SK-N-SH (cell line): ENCODE measurements at regions not wholly inside any gene's neighbourhood (a gene's known extent, or its start where the extent isn't known, plus 50 kb on each side); places are given as distances from the start of the nearest gene placed in this dataset.
A peak's percentile ranks its signal among the peaks of the same experiment; 100 is the strongest.

Source experiments
- CTCF ChIA-PET: fragments of 300-600, 350-600 bp; formaldehyde crosslinking; extraction: SDS; loops from one replicate; lab custom pipeline; 2021; lab: Yijun Ruan, JAX
- POLR2A ChIA-PET: fragments of 350-600 bp; sonication (Branson Sonifier 250); formaldehyde crosslinking; extraction: SDS; loops from one replicate; lab custom pipeline; 2020; ENCODE audit warnings: antibody characterized with exemption, inconsistent platforms; lab: Yijun Ruan, JAX
- DNase-seq: peaks from one replicate; pipeline ENCODE4 v3.0.0; 2012
- H2AFZ ChIP-seq: fragments of 200-600 bp; sonication (generic); 2 replicates; pipeline ENCODE4 v1.8.1; 2016; ENCODE audit warnings: antibody characterized with exemption, mild to moderate bottlenecking, low read depth
- H3F3A ChIP-seq: fragments of 200-600 bp; sonication (generic); replicated peaks from 2 replicates; pipeline ENCODE3; 2016; ENCODE audit warnings: antibody characterized with exemption, mild to moderate bottlenecking; ENCODE audit not compliant: insufficient read depth
- H3K27ac ChIP-seq, 2 experiments: fragments of 200-500 bp in 1 of 2; fragments of 200-600 bp in 1 of 2; sonication (Bioruptor generic) in 1 of 2; sonication (generic), shearing (Covaris generic) in 1 of 2; 2 replicates each; pipeline versions ENCODE4 v1.5.1 to v1.6.1; 2014 to 2016; ENCODE audit warnings: low read depth in 2 of 2, inconsistent platforms in 1 of 2, low read length in 1 of 2, mild to moderate bottlenecking in 1 of 2, mixed read lengths in 1 of 2
- H3K27me3 ChIP-seq: fragments of 200-600 bp; sonication (generic), shearing (Covaris generic); 2 replicates; pipeline ENCODE4 v1.6.1; 2016; ENCODE audit warnings: mixed run types; ENCODE audit not compliant: insufficient read depth
- H3K36me3 ChIP-seq, 2 experiments: fragments of 200-500 bp in 1 of 2; fragments of 200-600 bp in 1 of 2; sonication (Bioruptor generic) in 1 of 2; sonication (generic) in 1 of 2; replicated peaks in 1 of 2; 2 replicates each; pipeline versions ENCODE3 to v1.5.1; 2014 to 2016; ENCODE audit warnings: low read length in 1 of 2, mild to moderate bottlenecking in 1 of 2; ENCODE audit not compliant: insufficient read depth in 2 of 2, control insufficient read depth in 1 of 2
- H3K4me1 ChIP-seq, 2 experiments: fragments of 200-500 bp in 1 of 2; fragments of 200-600 bp in 1 of 2; sonication (Bioruptor generic) in 1 of 2; sonication (generic), shearing (Covaris generic) in 1 of 2; 2 replicates each; pipeline versions ENCODE4 v1.5.1 to v1.6.1; 2014 to 2016; ENCODE audit warnings: low read depth in 1 of 2, low read length in 1 of 2, mixed run types in 1 of 2; ENCODE audit not compliant: insufficient read depth in 2 of 2, control insufficient read depth in 1 of 2
- H3K4me2 ChIP-seq: fragments of 200-600 bp; sonication (generic), shearing (Covaris generic); 2 replicates; pipeline ENCODE4 v1.6.1; 2017; ENCODE audit warnings: mixed run types
- H3K4me3 ChIP-seq, 2 experiments: fragments of 200-500 bp in 1 of 2; fragments of 200-600 bp in 1 of 2; sonication (Bioruptor generic) in 1 of 2; sonication (generic), shearing (Covaris generic) in 1 of 2; 2 replicates each; pipeline versions ENCODE4 v1.5.1 to v1.8.1; 2014 to 2016; ENCODE audit warnings: low read depth in 2 of 2, inconsistent platforms in 1 of 2, low read length in 1 of 2, mild to moderate bottlenecking in 1 of 2, mixed read lengths in 1 of 2, moderate library complexity in 1 of 2
- H3K79me2 ChIP-seq: fragments of 200-600 bp; sonication (generic); 2 replicates; pipeline ENCODE4 v1.8.1; 2017; ENCODE audit warnings: mild to moderate bottlenecking; ENCODE audit not compliant: insufficient read depth
- H3K9ac ChIP-seq: fragments of 200-600 bp; sonication (generic); 2 replicates; pipeline ENCODE4 v1.6.1; 2017; ENCODE audit warnings: mixed run types
- H3K9me2 ChIP-seq: fragments of 200-600 bp; sonication (generic); 2 replicates; pipeline ENCODE4 v1.6.1; 2017; ENCODE audit warnings: mixed run types
- H3K9me3 ChIP-seq: fragments of 200-600 bp; sonication (generic); 2 replicates; pipeline ENCODE4 v1.6.1; 2017; ENCODE audit warnings: mixed run types, mild to moderate bottlenecking, moderate library complexity
- H4K20me1 ChIP-seq: fragments of 200-600 bp; sonication (generic); 2 replicates; pipeline ENCODE4 v1.6.1; 2017; ENCODE audit warnings: mild to moderate bottlenecking, mixed run types; ENCODE audit not compliant: insufficient read depth
- ELF1 ChIP-seq: IDR thresholded peaks from 2 replicates; pipeline ENCODE4 v1.4.0; 2012
- EP300 ChIP-seq, 2 experiments: IDR thresholded peaks; 2 replicates each; pipeline versions ENCODE4 v1.4.0 to v1.6.1; 2012; ENCODE audit warnings: borderline replicate concordance in 1 of 2, low read depth in 1 of 2, low read length in 1 of 2
- FOSL2 ChIP-seq: IDR thresholded peaks from 2 replicates; pipeline ENCODE4 v1.4.0; 2012; ENCODE audit warnings: low read depth, mild to moderate bottlenecking, moderate library complexity, borderline replicate concordance
- FOXJ3 ChIP-seq: sonication (generic); formaldehyde crosslinking; IDR thresholded peaks from 2 replicates; pipeline ENCODE4 v1.5.1; 2020; ENCODE audit warnings: mild to moderate bottlenecking, missing genetic modification reagents
- GATA2 ChIP-seq: sonication (generic); formaldehyde crosslinking; IDR thresholded peaks from 2 replicates; pipeline ENCODE4 v1.5.0; 2020; ENCODE audit warnings: mild to moderate bottlenecking, missing genetic modification reagents
- MEF2A ChIP-seq: IDR thresholded peaks from 2 replicates; pipeline ENCODE4 v1.4.0; 2012; ENCODE audit warnings: low read depth, borderline replicate concordance
- POLR2AphosphoS5 ChIP-seq: IDR thresholded peaks from 2 replicates; pipeline ENCODE4 v1.6.1; 2012; ENCODE audit warnings: low read depth, low read length
- RXRA ChIP-seq: IDR thresholded peaks from 2 replicates; pipeline ENCODE4 v1.4.0; 2012; ENCODE audit warnings: low read depth, mild to moderate bottlenecking, borderline replicate concordance
- SIN3A ChIP-seq: IDR thresholded peaks from 2 replicates; pipeline ENCODE4 v1.6.1; 2012; ENCODE audit warnings: low read depth, mild to moderate bottlenecking, low read length, moderate library complexity, borderline replicate concordance
- TCF12 ChIP-seq: IDR thresholded peaks from 2 replicates; pipeline ENCODE4 v1.4.0; 2012
- YY1 ChIP-seq: IDR thresholded peaks from 2 replicates; pipeline ENCODE4 v1.4.0; 2012; ENCODE audit warnings: low read depth, mild to moderate bottlenecking
- WGBS: methylation state at CpG from one replicate; pipeline ENCODE4 v1.1.6; 2017; ENCODE audit warnings: low lambda C conversion rate; 5-methylcytosine and 5-hydroxymethylcytosine counted together
- TF ChIP-seq, protein P1 (sequence below): IDR thresholded peaks from 2 replicates; pipeline ENCODE4 v1.4.0; 2012; ENCODE audit warnings: low read depth, borderline replicate concordance
- TF ChIP-seq, protein P2 (sequence below): fragments of 150-350 bp; IDR thresholded peaks from 2 replicates; pipeline ENCODE4 v1.6.1; 2017; ENCODE audit warnings: antibody characterized with exemption, low read length, low read depth, borderline replicate concordance
- TF ChIP-seq, protein P3 (sequence below): IDR thresholded peaks from 2 replicates; pipeline ENCODE4 v1.6.1; 2012; ENCODE audit warnings: mild to moderate bottlenecking, low read depth, low read length, moderate library complexity
- TF ChIP-seq, protein P4 (sequence below): IDR thresholded peaks from 2 replicates; pipeline ENCODE4; 2012

DNA sequence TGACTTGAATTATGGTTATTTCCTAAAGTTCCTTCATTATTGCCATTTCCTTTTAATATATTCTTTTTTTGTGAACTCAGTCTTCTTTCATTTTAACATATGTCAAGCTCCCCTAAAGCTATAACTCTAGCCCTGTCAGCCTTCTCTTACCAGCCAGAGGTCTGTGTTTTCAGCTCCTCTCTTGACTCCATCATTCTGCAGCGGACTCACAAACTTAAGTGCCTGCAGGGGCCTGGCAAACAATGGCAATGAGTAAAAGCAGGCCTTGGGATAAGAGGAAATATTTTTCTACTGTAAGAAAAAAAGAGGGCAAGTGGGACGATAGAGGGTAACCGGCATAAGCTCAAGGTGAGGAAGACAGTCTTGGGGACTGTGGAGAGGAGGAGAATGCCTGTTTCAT lies 424.5 kb upstream of the RGS6 start:
- no peaks in the 10 kb centered on the region for H3K9me2 ChIP-seq
- H4K20me1 ChIP-seq: no peaks in the 10 kb centered on the region
- POLR2A ChIA-PET: interaction anchor here (1.0 kb wide), 1 partner anchor 9 kb away, joined by 3 read pairs; no protein-coding TSS in a partner anchor

More for the DNA sequence above, 424.5 kb upstream of the RGS6 start:
- Histone ChIP-seq H3K79me2 (peaks cover 42% of the 10 kb centered on the region), H3K27me3 (no peaks in the 10 kb centered on the region), H2AFZ (no peak overlapping the region), H3K9me3 (no peaks in the 10 kb centered on the region), H3K4me3 (no peak overlapping the region), H3K27ac (peak overlapping the region in 1 of 2 experiments; percentile 71; a peak in 2 of 4 replicates), H3K4me1 (peaks cover 0 to 7% of the 10 kb centered on the region in 2 experiments; a peak in 3 of 4 replicates), H3K9ac (no peak overlapping the region), H3K36me3 (peaks cover 0 to 4% of the 10 kb centered on the region in 2 experiments), H3K4me2 (no peak overlapping the region), H3F3A (peaks cover 8% of the 10 kb centered on the region)
- 89% methylated on average over 3 of the region's 3 CpGs for WGBS
- no peak for TF ChIP-seq FOXJ3 (CRISPR knock-in tag)
- TF ChIP-seq EP300 (IDR thresholded peaks at IDR 0.05; ENCODE audit: borderline replicate concordance in 1 of 2, low read depth in 1 of 2, low read length in 1 of 2): no peak
- TF ChIP-seq, protein P1, sequence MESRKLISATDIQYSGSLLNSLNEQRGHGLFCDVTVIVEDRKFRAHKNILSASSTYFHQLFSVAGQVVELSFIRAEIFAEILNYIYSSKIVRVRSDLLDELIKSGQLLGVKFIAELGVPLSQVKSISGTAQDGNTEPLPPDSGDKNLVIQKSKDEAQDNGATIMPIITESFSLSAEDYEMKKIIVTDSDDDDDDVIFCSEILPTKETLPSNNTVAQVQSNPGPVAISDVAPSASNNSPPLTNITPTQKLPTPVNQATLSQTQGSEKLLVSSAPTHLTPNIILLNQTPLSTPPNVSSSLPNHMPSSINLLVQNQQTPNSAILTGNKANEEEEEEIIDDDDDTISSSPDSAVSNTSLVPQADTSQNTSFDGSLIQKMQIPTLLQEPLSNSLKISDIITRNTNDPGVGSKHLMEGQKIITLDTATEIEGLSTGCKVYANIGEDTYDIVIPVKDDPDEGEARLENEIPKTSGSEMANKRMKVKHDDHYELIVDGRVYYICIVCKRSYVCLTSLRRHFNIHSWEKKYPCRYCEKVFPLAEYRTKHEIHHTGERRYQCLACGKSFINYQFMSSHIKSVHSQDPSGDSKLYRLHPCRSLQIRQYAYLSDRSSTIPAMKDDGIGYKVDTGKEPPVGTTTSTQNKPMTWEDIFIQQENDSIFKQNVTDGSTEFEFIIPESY: no peak
- no peak for TF ChIP-seq TCF12
- TF ChIP-seq MEF2A: no peak
- TF ChIP-seq FOSL2: no peak
- TF ChIP-seq, protein P2, sequence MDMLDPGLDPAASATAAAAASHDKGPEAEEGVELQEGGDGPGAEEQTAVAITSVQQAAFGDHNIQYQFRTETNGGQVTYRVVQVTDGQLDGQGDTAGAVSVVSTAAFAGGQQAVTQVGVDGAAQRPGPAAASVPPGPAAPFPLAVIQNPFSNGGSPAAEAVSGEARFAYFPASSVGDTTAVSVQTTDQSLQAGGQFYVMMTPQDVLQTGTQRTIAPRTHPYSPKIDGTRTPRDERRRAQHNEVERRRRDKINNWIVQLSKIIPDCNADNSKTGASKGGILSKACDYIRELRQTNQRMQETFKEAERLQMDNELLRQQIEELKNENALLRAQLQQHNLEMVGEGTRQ: no peak
- TF ChIP-seq, protein P3, sequence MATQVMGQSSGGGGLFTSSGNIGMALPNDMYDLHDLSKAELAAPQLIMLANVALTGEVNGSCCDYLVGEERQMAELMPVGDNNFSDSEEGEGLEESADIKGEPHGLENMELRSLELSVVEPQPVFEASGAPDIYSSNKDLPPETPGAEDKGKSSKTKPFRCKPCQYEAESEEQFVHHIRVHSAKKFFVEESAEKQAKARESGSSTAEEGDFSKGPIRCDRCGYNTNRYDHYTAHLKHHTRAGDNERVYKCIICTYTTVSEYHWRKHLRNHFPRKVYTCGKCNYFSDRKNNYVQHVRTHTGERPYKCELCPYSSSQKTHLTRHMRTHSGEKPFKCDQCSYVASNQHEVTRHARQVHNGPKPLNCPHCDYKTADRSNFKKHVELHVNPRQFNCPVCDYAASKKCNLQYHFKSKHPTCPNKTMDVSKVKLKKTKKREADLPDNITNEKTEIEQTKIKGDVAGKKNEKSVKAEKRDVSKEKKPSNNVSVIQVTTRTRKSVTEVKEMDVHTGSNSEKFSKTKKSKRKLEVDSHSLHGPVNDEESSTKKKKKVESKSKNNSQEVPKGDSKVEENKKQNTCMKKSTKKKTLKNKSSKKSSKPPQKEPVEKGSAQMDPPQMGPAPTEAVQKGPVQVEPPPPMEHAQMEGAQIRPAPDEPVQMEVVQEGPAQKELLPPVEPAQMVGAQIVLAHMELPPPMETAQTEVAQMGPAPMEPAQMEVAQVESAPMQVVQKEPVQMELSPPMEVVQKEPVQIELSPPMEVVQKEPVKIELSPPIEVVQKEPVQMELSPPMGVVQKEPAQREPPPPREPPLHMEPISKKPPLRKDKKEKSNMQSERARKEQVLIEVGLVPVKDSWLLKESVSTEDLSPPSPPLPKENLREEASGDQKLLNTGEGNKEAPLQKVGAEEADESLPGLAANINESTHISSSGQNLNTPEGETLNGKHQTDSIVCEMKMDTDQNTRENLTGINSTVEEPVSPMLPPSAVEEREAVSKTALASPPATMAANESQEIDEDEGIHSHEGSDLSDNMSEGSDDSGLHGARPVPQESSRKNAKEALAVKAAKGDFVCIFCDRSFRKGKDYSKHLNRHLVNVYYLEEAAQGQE: no peak
- TF ChIP-seq SIN3A: no peak
- TF ChIP-seq, protein P4, sequence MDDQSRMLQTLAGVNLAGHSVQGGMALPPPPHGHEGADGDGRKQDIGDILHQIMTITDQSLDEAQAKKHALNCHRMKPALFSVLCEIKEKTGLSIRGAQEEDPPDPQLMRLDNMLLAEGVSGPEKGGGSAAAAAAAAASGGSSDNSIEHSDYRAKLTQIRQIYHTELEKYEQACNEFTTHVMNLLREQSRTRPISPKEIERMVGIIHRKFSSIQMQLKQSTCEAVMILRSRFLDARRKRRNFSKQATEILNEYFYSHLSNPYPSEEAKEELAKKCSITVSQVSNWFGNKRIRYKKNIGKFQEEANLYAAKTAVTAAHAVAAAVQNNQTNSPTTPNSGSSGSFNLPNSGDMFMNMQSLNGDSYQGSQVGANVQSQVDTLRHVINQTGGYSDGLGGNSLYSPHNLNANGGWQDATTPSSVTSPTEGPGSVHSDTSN: no peak
- no peak for TF ChIP-seq RXRA
- TF ChIP-seq YY1: no peak
- no peak for TF ChIP-seq GATA2
- TF ChIP-seq POLR2AphosphoS5: no peak
- TF ChIP-seq ELF1: no peak
- DNase-seq: no peak
- CTCF ChIA-PET: interaction anchor here (0.7 kb wide), 1 partner anchor 972 kb away, joined by 3 read pairs; no protein-coding TSS in a partner anchor
